ENCODE measurements at regions not wholly inside any gene's neighbourhood (a gene's known extent, or its start where the extent isn't known, plus 50 kb on each side); places are given as distances from the start of the nearest gene placed in this dataset.

GRCh38 chr19:16000024-16000663 lies 51.3 kb downstream of the OR10H4 start:
- intact Hi-C loops (cut with micrococcal nuclease; ENCODE audit: unreplicated experiment) (no loop called here), in situ Hi-C loops (cut with HindIII; ENCODE audit: low pct_unique_long_range_greater_than_20kb, low sequenced_read_pairs) (no loop called here)
- no peak overlapping the region for H3K4me3 ChIP-seq (ENCODE audit: low read depth in 2 of 2, low read length in 2 of 2)
- no peaks in the 10 kb centered on the region for H3K36me3 ChIP-seq (ENCODE audit: control insufficient read depth, insufficient read depth, low read length)
- H3K4me1 ChIP-seq (ENCODE audit: control insufficient read depth, insufficient read depth, low read length), result no peaks in the 10 kb centered on the region
- H3K27ac ChIP-seq (ENCODE audit: low read length), result no peak overlapping the region
- BruUV-seq (replicated peaks), result no TSS peak
- ChIA-PET CTCF (no interaction called here), POLR2A (no interaction called here)
- ATAC-seq (no peak), DNase-seq (ENCODE audit: low read depth, low spot score) (no peak)
- H3K27me3 ChIP-seq (ENCODE audit: control insufficient read depth, insufficient read depth, low read length), result no peaks in the 10 kb centered on the region
- no peak for TF ChIP-seq TCF7L2 (IDR thresholded peaks at IDR 0.05; ENCODE audit: low read depth, low read length)
- TF ChIP-seq, protein P1, sequence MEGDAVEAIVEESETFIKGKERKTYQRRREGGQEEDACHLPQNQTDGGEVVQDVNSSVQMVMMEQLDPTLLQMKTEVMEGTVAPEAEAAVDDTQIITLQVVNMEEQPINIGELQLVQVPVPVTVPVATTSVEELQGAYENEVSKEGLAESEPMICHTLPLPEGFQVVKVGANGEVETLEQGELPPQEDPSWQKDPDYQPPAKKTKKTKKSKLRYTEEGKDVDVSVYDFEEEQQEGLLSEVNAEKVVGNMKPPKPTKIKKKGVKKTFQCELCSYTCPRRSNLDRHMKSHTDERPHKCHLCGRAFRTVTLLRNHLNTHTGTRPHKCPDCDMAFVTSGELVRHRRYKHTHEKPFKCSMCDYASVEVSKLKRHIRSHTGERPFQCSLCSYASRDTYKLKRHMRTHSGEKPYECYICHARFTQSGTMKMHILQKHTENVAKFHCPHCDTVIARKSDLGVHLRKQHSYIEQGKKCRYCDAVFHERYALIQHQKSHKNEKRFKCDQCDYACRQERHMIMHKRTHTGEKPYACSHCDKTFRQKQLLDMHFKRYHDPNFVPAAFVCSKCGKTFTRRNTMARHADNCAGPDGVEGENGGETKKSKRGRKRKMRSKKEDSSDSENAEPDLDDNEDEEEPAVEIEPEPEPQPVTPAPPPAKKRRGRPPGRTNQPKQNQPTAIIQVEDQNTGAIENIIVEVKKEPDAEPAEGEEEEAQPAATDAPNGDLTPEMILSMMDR (IDR thresholded peaks at IDR 0.05), result no peak
- TF ChIP-seq SIN3A (IDR thresholded peaks at IDR 0.05; ENCODE audit: borderline replicate concordance, insufficient read depth, low read depth, low read length), result no peak
- TF ChIP-seq POLR2AphosphoS5 (IDR thresholded peaks at IDR 0.05; ENCODE audit: low read depth, low read length), result no peak
- TF ChIP-seq, protein P2, sequence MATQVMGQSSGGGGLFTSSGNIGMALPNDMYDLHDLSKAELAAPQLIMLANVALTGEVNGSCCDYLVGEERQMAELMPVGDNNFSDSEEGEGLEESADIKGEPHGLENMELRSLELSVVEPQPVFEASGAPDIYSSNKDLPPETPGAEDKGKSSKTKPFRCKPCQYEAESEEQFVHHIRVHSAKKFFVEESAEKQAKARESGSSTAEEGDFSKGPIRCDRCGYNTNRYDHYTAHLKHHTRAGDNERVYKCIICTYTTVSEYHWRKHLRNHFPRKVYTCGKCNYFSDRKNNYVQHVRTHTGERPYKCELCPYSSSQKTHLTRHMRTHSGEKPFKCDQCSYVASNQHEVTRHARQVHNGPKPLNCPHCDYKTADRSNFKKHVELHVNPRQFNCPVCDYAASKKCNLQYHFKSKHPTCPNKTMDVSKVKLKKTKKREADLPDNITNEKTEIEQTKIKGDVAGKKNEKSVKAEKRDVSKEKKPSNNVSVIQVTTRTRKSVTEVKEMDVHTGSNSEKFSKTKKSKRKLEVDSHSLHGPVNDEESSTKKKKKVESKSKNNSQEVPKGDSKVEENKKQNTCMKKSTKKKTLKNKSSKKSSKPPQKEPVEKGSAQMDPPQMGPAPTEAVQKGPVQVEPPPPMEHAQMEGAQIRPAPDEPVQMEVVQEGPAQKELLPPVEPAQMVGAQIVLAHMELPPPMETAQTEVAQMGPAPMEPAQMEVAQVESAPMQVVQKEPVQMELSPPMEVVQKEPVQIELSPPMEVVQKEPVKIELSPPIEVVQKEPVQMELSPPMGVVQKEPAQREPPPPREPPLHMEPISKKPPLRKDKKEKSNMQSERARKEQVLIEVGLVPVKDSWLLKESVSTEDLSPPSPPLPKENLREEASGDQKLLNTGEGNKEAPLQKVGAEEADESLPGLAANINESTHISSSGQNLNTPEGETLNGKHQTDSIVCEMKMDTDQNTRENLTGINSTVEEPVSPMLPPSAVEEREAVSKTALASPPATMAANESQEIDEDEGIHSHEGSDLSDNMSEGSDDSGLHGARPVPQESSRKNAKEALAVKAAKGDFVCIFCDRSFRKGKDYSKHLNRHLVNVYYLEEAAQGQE (IDR thresholded peaks at IDR 0.05; ENCODE audit: insufficient read depth in 1 of 2, low read depth in 2 of 2, low read length in 1 of 2), result no peak
- no peaks in the 10 kb centered on the region for H3K9me3 ChIP-seq (ENCODE audit: control insufficient read depth, insufficient read depth, low read depth, low read length)

GRCh38 chr19:16001481-16002312 lies 52.9 kb downstream of the OR10H4 start:
- no peak for TF ChIP-seq TCF7L2 (IDR thresholded peaks at IDR 0.05; ENCODE audit: low read depth, low read length)
- TF ChIP-seq, protein P2 (IDR thresholded peaks at IDR 0.05; ENCODE audit: insufficient read depth in 1 of 2, low read depth in 2 of 2, low read length in 1 of 2), result no peak
- no peak for TF ChIP-seq POLR2AphosphoS5 (IDR thresholded peaks at IDR 0.05; ENCODE audit: low read depth, low read length)
- TF ChIP-seq, protein P1 (IDR thresholded peaks at IDR 0.05), result no peak
- TF ChIP-seq SIN3A (IDR thresholded peaks at IDR 0.05; ENCODE audit: borderline replicate concordance, insufficient read depth, low read depth, low read length), result no peak
- Histone ChIP-seq H3K9me3 (ENCODE audit: control insufficient read depth, insufficient read depth, low read depth, low read length) (no peaks in the 10 kb centered on the region), H3K4me1 (ENCODE audit: control insufficient read depth, insufficient read depth, low read length) (no peaks in the 10 kb centered on the region), H3K27ac (ENCODE audit: low read length) (no peak overlapping the region), H3K4me3 (ENCODE audit: low read depth in 2 of 2, low read length in 2 of 2) (peak overlapping the region; percentile 11 to 33), H3K36me3 (ENCODE audit: control insufficient read depth, insufficient read depth, low read length) (no peaks in the 10 kb centered on the region), H3K27me3 (ENCODE audit: control insufficient read depth, insufficient read depth, low read length) (no peaks in the 10 kb centered on the region)
- in situ Hi-C loops (cut with HindIII; ENCODE audit: low pct_unique_long_range_greater_than_20kb, low sequenced_read_pairs) (no loop called here), intact Hi-C loops (cut with micrococcal nuclease; ENCODE audit: unreplicated experiment) (no loop called here)
- ATAC-seq (peak; percentile 48; the same call in 1 of the 2 replicates), DNase-seq (ENCODE audit: low read depth, low spot score) (no peak)
- CTCF ChIA-PET, result no interaction called here
- no TSS peak for BruUV-seq (replicated peaks)
- POLR2A ChIA-PET, result no interaction called here
